ENCODE measurements at regions not wholly inside any gene's neighbourhood (a gene's known extent, or its start where the extent isn't known, plus 50 kb on each side); places are given as distances from the start of the nearest gene placed in this dataset.

DNA sequence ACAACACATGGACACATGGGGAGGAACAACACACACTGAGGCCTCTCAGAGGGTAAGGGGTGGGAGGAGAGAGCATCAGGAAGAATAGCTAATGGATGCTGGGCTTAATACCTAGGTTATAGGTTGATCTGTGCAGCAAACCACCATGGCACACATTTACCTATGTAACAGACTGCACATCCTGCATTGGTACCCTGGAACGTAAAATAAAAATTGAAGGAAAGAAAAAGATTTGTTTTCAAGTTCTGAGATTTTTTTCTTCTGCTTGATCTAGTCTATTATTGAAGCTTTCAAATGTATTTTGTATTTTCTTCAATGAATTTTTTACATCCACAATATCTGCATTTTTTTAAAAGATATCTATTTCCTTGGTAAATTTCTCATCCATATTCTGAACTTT lies 59.3 kb upstream of the SLC4A10 start:
- no peak for TF ChIP-seq CTCF (IDR thresholded peaks at IDR 0.05 in 8 of 11, conservative IDR thresholded peaks at IDR 0.05 in 3 of 11)
- no peak for TF ChIP-seq POLR2A (IDR thresholded peaks at IDR 0.05)
- no peak for TF ChIP-seq POLR2AphosphoS5 (IDR thresholded peaks at IDR 0.05)
- Histone ChIP-seq H3K4me1 (no peaks in the 10 kb centered on the region), H3K27me3 (replicated peaks in 1 of 7) (no peaks in the 10 kb centered on the region), H3K4me3 (no peak overlapping the region), H3K36me3 (no peaks in the 10 kb centered on the region), H3K9me3 (peaks cover 0 to 52% (median 34%) of the 10 kb centered on the region in 8 donors), H3K27ac (no peak overlapping the region)
- DNase-seq: no peak
- intact Hi-C loops (cut with DNase I; ENCODE audit: low total_unique reads): no loop called here
- WGBS, 5 donors: 88 to 96% (median 89%) methylated on average over 1 of the region's 1 CpG

DNA sequence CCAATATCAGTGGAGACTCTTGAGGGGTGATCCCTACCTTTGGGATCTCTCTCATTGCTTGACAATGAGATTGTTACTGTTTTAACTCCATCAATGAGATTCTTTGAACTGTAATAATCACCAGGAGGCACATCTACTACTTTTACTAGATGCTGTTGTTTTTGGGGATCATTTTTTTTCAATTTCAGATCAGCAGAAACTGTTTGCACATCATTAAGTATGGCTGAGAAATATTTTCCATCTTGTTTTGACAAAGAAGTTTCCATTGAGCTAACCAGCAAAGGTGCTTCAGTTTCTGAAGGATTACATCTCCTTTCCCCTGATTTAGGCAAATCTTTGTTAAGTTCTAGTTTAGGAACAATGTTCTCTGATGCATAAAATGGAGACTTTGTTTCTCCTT lies 54.8 kb upstream of the SLC4A10 start:
- H3K4me1 ChIP-seq: no peaks in the 10 kb centered on the region
- TF ChIP-seq POLR2A (IDR thresholded peaks at IDR 0.05): no peak
- no peak for TF ChIP-seq CTCF (IDR thresholded peaks at IDR 0.05 in 8 of 11, conservative IDR thresholded peaks at IDR 0.05 in 3 of 11)
- TF ChIP-seq POLR2AphosphoS5 (IDR thresholded peaks at IDR 0.05): no peak
- H3K9me3 ChIP-seq: peaks cover 0 to 18% (median 14%) of the 10 kb centered on the region in 8 donors
- no peak overlapping the region for H3K4me3 ChIP-seq
- no peak for DNase-seq
- no peaks in the 10 kb centered on the region for H3K27me3 ChIP-seq (replicated peaks in 1 of 7)
- no peak overlapping the region for H3K27ac ChIP-seq
- no peaks in the 10 kb centered on the region for H3K36me3 ChIP-seq
- intact Hi-C loops (cut with DNase I; ENCODE audit: low total_unique reads): no loop called here

- intact Hi-C loops (cut with DNase I; ENCODE audit: low total_unique reads): no loop called here
- Histone ChIP-seq H3K36me3 (no peaks in the 10 kb centered on the region), H3K9me3 (peaks cover 0 to 6% (median 2%) of the 10 kb centered on the region in 8 donors), H3K27me3 (replicated peaks in 1 of 7) (no peaks in the 10 kb centered on the region), H3K4me1 (no peaks in the 10 kb centered on the region), H3K27ac (no peak overlapping the region), H3K4me3 (no peak overlapping the region)
- WGBS, 5 donors: 69 to 86% (median 81%) methylated on average over 6 of the region's 6 CpGs
- no peak for TF ChIP-seq POLR2A (IDR thresholded peaks at IDR 0.05)
- TF ChIP-seq CTCF (IDR thresholded peaks at IDR 0.05 in 8 of 11, conservative IDR thresholded peaks at IDR 0.05 in 3 of 11): no peak
- TF ChIP-seq POLR2AphosphoS5 (IDR thresholded peaks at IDR 0.05): no peak
- no peak for DNase-seq
These were observed 53.7 kb upstream of the SLC4A10 start for GRCh38 chr2:161570424-161571050.

DNA sequence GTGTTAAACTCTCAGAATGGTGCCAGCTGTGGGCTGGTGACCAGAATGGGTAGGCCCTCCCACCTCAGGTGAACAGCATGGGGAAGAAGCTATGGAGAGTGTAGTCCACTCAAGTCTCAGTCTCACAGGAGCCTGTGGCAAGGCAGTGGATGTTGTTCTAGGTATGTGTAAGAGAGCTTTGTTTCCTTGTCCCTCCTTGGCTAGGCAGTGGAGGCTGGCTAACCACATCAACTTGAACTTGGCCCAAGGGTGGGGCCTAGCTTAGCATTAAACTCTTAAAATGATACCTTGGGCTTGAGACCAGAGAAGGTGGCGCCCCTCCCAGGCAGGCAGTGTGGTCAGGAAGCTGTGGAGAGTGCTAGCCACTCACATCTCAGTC lies 53.2 kb upstream of the SLC4A10 start:
- intact Hi-C loops (cut with DNase I; ENCODE audit: low total_unique reads): no loop called here
- Histone ChIP-seq H3K27ac (no peak overlapping the region), H3K4me3 (no peak overlapping the region), H3K36me3 (no peaks in the 10 kb centered on the region), H3K27me3 (replicated peaks in 1 of 7) (no peaks in the 10 kb centered on the region), H3K4me1 (no peaks in the 10 kb centered on the region), H3K9me3 (peaks cover 0 to 1% (median 0%) of the 10 kb centered on the region in 8 donors)
- TF ChIP-seq POLR2A (IDR thresholded peaks at IDR 0.05): no peak
- TF ChIP-seq CTCF (IDR thresholded peaks at IDR 0.05 in 8 of 11, conservative IDR thresholded peaks at IDR 0.05 in 3 of 11): no peak
- no peak for TF ChIP-seq POLR2AphosphoS5 (IDR thresholded peaks at IDR 0.05)
- no peak for DNase-seq
- 78 to 92% (median 81%) methylated on average over 1 of the region's 1 CpG for WGBS, 5 donors

Small RNA genes lying in the stretch of these regions (small RNA-seq; reads per million reads assigned to genes)
- gene RF01210: 0 reads per million in 4 donors
